ENCODE measurements at regions not wholly inside any gene's neighbourhood (a gene's known extent, or its start where the extent isn't known, plus 50 kb on each side); places are given as distances from the start of the nearest gene placed in this dataset.

GRCh38 chr4:128366212-128366611 lies 78.6 kb upstream of the PGRMC2 start:
- no peak for DNase-seq (ENCODE audit: low read depth)
- no peak for TF ChIP-seq CTCF (IDR thresholded peaks at IDR 0.05; ENCODE audit: insufficient read depth, low read depth, low read length)
- no peak overlapping the region for H3K4me3 ChIP-seq (ENCODE audit: low read depth, low read length)

- no peak for TF ChIP-seq CTCF (IDR thresholded peaks at IDR 0.05; ENCODE audit: insufficient read depth, low read depth, low read length)
- DNase-seq (ENCODE audit: low read depth): no peak
- no peak overlapping the region for H3K4me3 ChIP-seq (ENCODE audit: low read depth, low read length)
Observed at GRCh38 chr4:128364565-128364964, 77.0 kb upstream of the PGRMC2 start.

- no peak for TF ChIP-seq CTCF (IDR thresholded peaks at IDR 0.05; ENCODE audit: insufficient read depth, low read depth, low read length)
- no peak for DNase-seq (ENCODE audit: low read depth)
- no peak overlapping the region for H3K4me3 ChIP-seq (ENCODE audit: low read depth, low read length)
Observed at GRCh38 chr4:128363966-128364365, 76.4 kb upstream of the PGRMC2 start.

GRCh38 chr4:128362760-128363159 lies 75.1 kb upstream of the PGRMC2 start:
- no peak overlapping the region for H3K4me3 ChIP-seq (ENCODE audit: low read depth, low read length)
- no peak for DNase-seq (ENCODE audit: low read depth)
- no peak for TF ChIP-seq CTCF (IDR thresholded peaks at IDR 0.05; ENCODE audit: insufficient read depth, low read depth, low read length)

- DNase-seq (ENCODE audit: low read depth): no peak
- no peak overlapping the region for H3K4me3 ChIP-seq (ENCODE audit: low read depth, low read length)
- no peak for TF ChIP-seq CTCF (IDR thresholded peaks at IDR 0.05; ENCODE audit: insufficient read depth, low read depth, low read length)
Observed at GRCh38 chr4:128359422-128359821, 71.8 kb upstream of the PGRMC2 start.

GRCh38 chr4:128358913-128359279 lies 71.3 kb upstream of the PGRMC2 start:
- no peak for DNase-seq (ENCODE audit: low read depth)
- TF ChIP-seq CTCF (IDR thresholded peaks at IDR 0.05; ENCODE audit: insufficient read depth, low read depth, low read length): no peak
- no peak overlapping the region for H3K4me3 ChIP-seq (ENCODE audit: low read depth, low read length)

GRCh38 chr4:128358231-128358912 lies 70.8 kb upstream of the PGRMC2 start:
- H3K4me3 ChIP-seq (ENCODE audit: low read depth, low read length): no peak overlapping the region
- TF ChIP-seq CTCF (IDR thresholded peaks at IDR 0.05; ENCODE audit: insufficient read depth, low read depth, low read length): no peak
- DNase-seq (ENCODE audit: low read depth): peak; percentile 89
